ENCODE measurements at regions not wholly inside any gene's neighbourhood (a gene's known extent, or its start where the extent isn't known, plus 50 kb on each side); places are given as distances from the start of the nearest gene placed in this dataset.
"Not testable (repeated sequence)": the region's sequence is repeated elsewhere in the genome, so short reads cannot be mapped to it uniquely, and the experiment has no call there.

GRCh38 chr9:18305167-18305806 lies 168.7 kb upstream of the ADAMTSL1 start:
- FAIRE-seq = not testable (repeated sequence)

GRCh38 chr9:18314316-18314715 lies 159.6 kb upstream of the ADAMTSL1 start:
- FAIRE-seq = no peak

- no peak for FAIRE-seq
Measured at GRCh38 chr9:18317896-18318295, 156.1 kb upstream of the ADAMTSL1 start.

GRCh38 chr9:18319918-18320445 lies 154.0 kb upstream of the ADAMTSL1 start:
- no peak for FAIRE-seq

- no peak for FAIRE-seq
Measured at GRCh38 chr9:18324928-18325745, 148.8 kb upstream of the ADAMTSL1 start.

GRCh38 chr9:18325746-18326011 lies 148.3 kb upstream of the ADAMTSL1 start:
- FAIRE-seq = not testable (repeated sequence)

GRCh38 chr9:18327121-18327520 lies 146.8 kb upstream of the ADAMTSL1 start:
- no peak for FAIRE-seq

- FAIRE-seq = no peak
Measured at GRCh38 chr9:18330401-18331309, 143.3 kb upstream of the ADAMTSL1 start.

GRCh38 chr9:18331310-18331684 lies 142.7 kb upstream of the ADAMTSL1 start:
- no peak for FAIRE-seq

- FAIRE-seq = no peak
Measured at GRCh38 chr9:18331808-18332209, 142.1 kb upstream of the ADAMTSL1 start.

- no peak for FAIRE-seq
Measured at GRCh38 chr9:18333157-18333556, 140.8 kb upstream of the ADAMTSL1 start.

GRCh38 chr9:18335825-18336224 lies 138.1 kb upstream of the ADAMTSL1 start:
- no peak for FAIRE-seq

- FAIRE-seq = no peak
Measured at GRCh38 chr9:18338042-18338441, 135.9 kb upstream of the ADAMTSL1 start.

GRCh38 chr9:18343784-18344183 lies 130.2 kb upstream of the ADAMTSL1 start:
- no peak for FAIRE-seq

- FAIRE-seq = no peak
Measured at GRCh38 chr9:18346745-18347144, 127.2 kb upstream of the ADAMTSL1 start.

GRCh38 chr9:18347386-18348082 lies 126.4 kb upstream of the ADAMTSL1 start:
- no peak for FAIRE-seq

GRCh38 chr9:18348083-18348475 lies 125.9 kb upstream of the ADAMTSL1 start:
- FAIRE-seq = no peak

- FAIRE-seq = no peak
Measured at GRCh38 chr9:18349530-18349929, 124.4 kb upstream of the ADAMTSL1 start.

- FAIRE-seq = no peak
Measured at GRCh38 chr9:18350036-18350435, 123.9 kb upstream of the ADAMTSL1 start.

- FAIRE-seq = no peak
Measured at GRCh38 chr9:18350995-18351595, 122.9 kb upstream of the ADAMTSL1 start.

GRCh38 chr9:18352711-18353110 lies 121.2 kb upstream of the ADAMTSL1 start:
- FAIRE-seq = no peak

- FAIRE-seq = no peak
Measured at GRCh38 chr9:18353473-18353872, 120.5 kb upstream of the ADAMTSL1 start.
